Ishikawa (cell line): ENCODE measurements at regions not wholly inside any gene's neighbourhood (a gene's known extent, or its start where the extent isn't known, plus 50 kb on each side); places are given as distances from the start of the nearest gene placed in this dataset.

Source experiments
- CEBPB ChIP-seq: IDR thresholded peaks from 2 replicates; pipeline ENCODE4 v1.6.1; 2012
- CREB1 ChIP-seq: IDR thresholded peaks from 2 replicates; pipeline ENCODE4 v1.6.1; 2012; ENCODE audit warnings: low read depth
- EGR1 ChIP-seq: IDR thresholded peaks from 2 replicates; pipeline ENCODE4 v1.6.1; 2012
- EP300 ChIP-seq: IDR thresholded peaks from 2 replicates; pipeline ENCODE4 v1.6.1; 2012; ENCODE audit warnings: borderline replicate concordance
- FOXM1 ChIP-seq: IDR thresholded peaks from 2 replicates; pipeline ENCODE4 v1.6.1; 2012; ENCODE audit warnings: low read depth, borderline replicate concordance
- MAX ChIP-seq: IDR thresholded peaks from 2 replicates; pipeline ENCODE4 v1.6.1; 2012
- NFIC ChIP-seq: IDR thresholded peaks from 2 replicates; pipeline ENCODE4 v1.6.1; 2012
- RAD21 ChIP-seq: IDR thresholded peaks from 2 replicates; pipeline ENCODE4 v1.6.1; 2012; ENCODE audit warnings: low read depth
- REST ChIP-seq: IDR thresholded peaks from 2 replicates; pipeline ENCODE4 v1.6.1; 2012; ENCODE audit warnings: low read depth, mild to moderate bottlenecking
- TAF1 ChIP-seq: IDR thresholded peaks from 2 replicates; pipeline ENCODE4 v1.6.1; 2012; ENCODE audit warnings: low read depth, mild to moderate bottlenecking
- TCF12 ChIP-seq: IDR thresholded peaks from 2 replicates; pipeline ENCODE4 v1.6.1; 2012; ENCODE audit warnings: low read depth
- TEAD4 ChIP-seq: IDR thresholded peaks from 2 replicates; pipeline ENCODE4 v1.6.1; 2012
- USF1 ChIP-seq: IDR thresholded peaks from 2 replicates; pipeline ENCODE4 v1.6.1; 2012
- YY1 ChIP-seq: IDR thresholded peaks from 2 replicates; pipeline ENCODE4 v1.6.1; 2012; ENCODE audit warnings: low read depth

GRCh38 chr14:94971750-94972149 is 185.6 kb downstream of the DICER1 start:
- TF ChIP-seq RAD21 (no peak), USF1 (no peak), MAX (no peak), TAF1 (no peak), TEAD4 (no peak), YY1 (no peak), EP300 (no peak), NFIC (no peak), REST (no peak), EGR1 (no peak), CREB1 (no peak), FOXM1 (no peak), TCF12 (no peak), CEBPB (no peak)
